CD4-positive, alpha-beta T cell treated with Interleukin-2 at 100 ng/mL for 4 hours (primary cell): ENCODE measurements at regions not wholly inside any gene's neighbourhood (a gene's known extent, or its start where the extent isn't known, plus 50 kb on each side); places are given as distances from the start of the nearest gene placed in this dataset.
"Not testable (repeated sequence)": the region's sequence is repeated elsewhere in the genome, so short reads cannot be mapped to it uniquely, and the experiment has no call there.

Experiments used
- DNase-seq: peaks from one replicate; pipeline ENCODE4 v3.0.0-alpha.2; 2020; ENCODE audit warnings: low spot score

- DNase-seq: no peak
These were observed 268.9 kb downstream of the TEX29 start for GRCh38 chr13:111589321-111589720.

- DNase-seq: no peak
These were observed 269.6 kb downstream of the TEX29 start for GRCh38 chr13:111589992-111590391.

- DNase-seq: no peak
These were observed 270.4 kb downstream of the TEX29 start for GRCh38 chr13:111590796-111591195.

- not testable (repeated sequence) for DNase-seq
These were observed 273.0 kb downstream of the TEX29 start for GRCh38 chr13:111593490-111593889.

- DNase-seq: no peak
These were observed 274.2 kb downstream of the TEX29 start for GRCh38 chr13:111594606-111595005.

GRCh38 chr13:111595276-111595675, 274.8 kb downstream of the TEX29 start:
- no peak for DNase-seq

- DNase-seq: no peak
These were observed 275.3 kb downstream of the TEX29 start for GRCh38 chr13:111595791-111596190.

- DNase-seq: no peak
These were observed 276.8 kb downstream of the TEX29 start for GRCh38 chr13:111597191-111597611.

GRCh38 chr13:111597618-111598017, 277.2 kb downstream of the TEX29 start:
- DNase-seq: no peak

- no peak for DNase-seq
These were observed 278.3 kb downstream of the TEX29 start for GRCh38 chr13:111598747-111599146.

- DNase-seq: no peak
These were observed 279.3 kb downstream of the TEX29 start for GRCh38 chr13:111599791-111600190.

GRCh38 chr13:111602874-111603273, 282.4 kb downstream of the TEX29 start:
- no peak for DNase-seq

GRCh38 chr13:111604097-111604496, 283.7 kb downstream of the TEX29 start:
- DNase-seq: no peak

GRCh38 chr13:111608556-111608955, 288.1 kb downstream of the TEX29 start:
- DNase-seq: no peak

GRCh38 chr13:111609631-111610030, 289.2 kb downstream of the TEX29 start:
- DNase-seq: no peak

- DNase-seq: no peak
These were observed 289.6 kb downstream of the TEX29 start for GRCh38 chr13:111610081-111610480.

GRCh38 chr13:111610879-111611278, 290.4 kb downstream of the TEX29 start:
- DNase-seq: no peak

- no peak for DNase-seq
These were observed 291.2 kb downstream of the TEX29 start for GRCh38 chr13:111611651-111612050.

GRCh38 chr13:111612886-111613285, 292.4 kb downstream of the TEX29 start:
- no peak for DNase-seq

- DNase-seq: no peak
These were observed 293.6 kb downstream of the TEX29 start for GRCh38 chr13:111614009-111614408.

GRCh38 chr13:111614613-111615012, 294.2 kb downstream of the TEX29 start:
- DNase-seq: no peak

- DNase-seq: no peak
These were observed 295.8 kb downstream of the TEX29 start for GRCh38 chr13:111616203-111616602.

- DNase-seq: no peak
These were observed 299.7 kb downstream of the TEX29 start for GRCh38 chr13:111620166-111620565.

GRCh38 chr13:111620586-111620985, 300.1 kb downstream of the TEX29 start:
- DNase-seq: no peak

- DNase-seq: no peak
These were observed 300.7 kb downstream of the TEX29 start for GRCh38 chr13:111621164-111621563.
